ENCODE measurements at regions not wholly inside any gene's neighbourhood (a gene's known extent, or its start where the extent isn't known, plus 50 kb on each side); places are given as distances from the start of the nearest gene placed in this dataset.

- intact Hi-C loops (cut with micrococcal nuclease), result no loop called here
- peak overlapping the region in 1 of 2 donors; percentile 47 for H3K4me3 Mint-ChIP-seq
- WGBS (ENCODE audit: insufficient coverage), result 84% methylated on average over 8 of the region's 9 CpGs
These were observed 151.6 kb upstream of the ZNF644 start for GRCh38 chr1:91173346-91173890.

GRCh38 chr1:91172541-91172940 lies 150.7 kb upstream of the ZNF644 start:
- intact Hi-C loops (cut with micrococcal nuclease), result no loop called here
- no peaks in the 10 kb centered on the region for H3K36me3 Mint-ChIP-seq
- WGBS (ENCODE audit: insufficient coverage), result no CpG with 5 or more reads among the region's 2 CpGs

More at GRCh38 chr1:91173346-91173890, 151.6 kb upstream of the ZNF644 start:
- Histone ChIP-seq H3K4me1 (ENCODE audit: control insufficient read depth in 1 of 2, insufficient read depth in 2 of 2, low read length in 2 of 2) (peaks cover 6 to 7% of the 10 kb centered on the region in 2 donors), H3K4me2 (replicated peaks; ENCODE audit: extremely low read depth, low read length, poor library complexity, severe bottlenecking) (no peak overlapping the region), H3K4me3 (replicated peaks in 1 of 3; ENCODE audit: low read depth in 2 of 3, low read length in 3 of 3) (no peak overlapping the region), H4K20me1 (ENCODE audit: insufficient read depth, low read length) (no peaks in the 10 kb centered on the region), H3K79me2 (ENCODE audit: insufficient read depth, low read length) (no peaks in the 10 kb centered on the region), H3K27ac (ENCODE audit: low read depth in 1 of 2, low read length in 2 of 2) (no peak overlapping the region), H3K27me3 (ENCODE audit: control insufficient read depth in 2 of 2, insufficient read depth in 2 of 2, low read length in 2 of 2) (peaks cover 46 to 71% of the 10 kb centered on the region in 2 donors), H3K36me3 (replicated peaks in 1 of 2; ENCODE audit: control insufficient read depth in 1 of 2, insufficient read depth in 2 of 2, low read length in 2 of 2) (no peaks in the 10 kb centered on the region), H3K9ac (ENCODE audit: insufficient read depth, low read length, poor library complexity, severe bottlenecking) (no peak overlapping the region), H3K9me3 (replicated peaks in 1 of 2; ENCODE audit: control insufficient read depth in 1 of 2, insufficient read depth in 1 of 2, low read length in 2 of 2) (no peaks in the 10 kb centered on the region), H2AFZ (ENCODE audit: insufficient read depth, low read depth, low read length, poor library complexity, severe bottlenecking) (no peak overlapping the region)
- no peak for TF ChIP-seq CTCF (IDR thresholded peaks at IDR 0.05)
- Mint-ChIP-seq H3K9me3 (no peaks in the 10 kb centered on the region), H3K27ac (no peak overlapping the region), H3K27me3 (ENCODE audit: low read depth in 3 of 3) (peaks cover 29 to 61% (median 39%) of the 10 kb centered on the region in 3 donors), H3K36me3 (no peaks in the 10 kb centered on the region), H3K4me1 (peaks cover 11% of the 10 kb centered on the region)
- DNase-seq, result no peak

More at GRCh38 chr1:91172541-91172940, 150.7 kb upstream of the ZNF644 start:
- Mint-ChIP-seq H3K4me1 (peaks cover 11% of the 10 kb centered on the region), H3K27me3 (ENCODE audit: low read depth in 3 of 3) (peaks cover 28 to 60% (median 34%) of the 10 kb centered on the region in 3 donors), H3K27ac (no peak overlapping the region), H3K4me3 (no peak overlapping the region), H3K9me3 (no peaks in the 10 kb centered on the region)
- peaks cover 6 to 7% of the 10 kb centered on the region in 2 donors for H3K4me1 ChIP-seq (ENCODE audit: control insufficient read depth in 1 of 2, insufficient read depth in 2 of 2, low read length in 2 of 2)
- no peaks in the 10 kb centered on the region for H4K20me1 ChIP-seq (ENCODE audit: insufficient read depth, low read length)
- no peak overlapping the region for H3K27ac ChIP-seq (ENCODE audit: low read depth in 1 of 2, low read length in 2 of 2)
- no peak for TF ChIP-seq CTCF (IDR thresholded peaks at IDR 0.05)
- no peak overlapping the region for H3K4me2 ChIP-seq (replicated peaks; ENCODE audit: extremely low read depth, low read length, poor library complexity, severe bottlenecking)
- H3K79me2 ChIP-seq (ENCODE audit: insufficient read depth, low read length), result no peaks in the 10 kb centered on the region
- DNase-seq, result no peak
- no peak overlapping the region for H3K9ac ChIP-seq (ENCODE audit: insufficient read depth, low read length, poor library complexity, severe bottlenecking)
- H3K27me3 ChIP-seq (ENCODE audit: control insufficient read depth in 2 of 2, insufficient read depth in 2 of 2, low read length in 2 of 2), result peaks cover 46 to 68% of the 10 kb centered on the region in 2 donors
- H3K36me3 ChIP-seq (replicated peaks in 1 of 2; ENCODE audit: control insufficient read depth in 1 of 2, insufficient read depth in 2 of 2, low read length in 2 of 2), result no peaks in the 10 kb centered on the region
- no peak overlapping the region for H3K4me3 ChIP-seq (replicated peaks in 1 of 3; ENCODE audit: low read depth in 2 of 3, low read length in 3 of 3)
- no peaks in the 10 kb centered on the region for H3K9me3 ChIP-seq (replicated peaks in 1 of 2; ENCODE audit: control insufficient read depth in 1 of 2, insufficient read depth in 1 of 2, low read length in 2 of 2)
- H2AFZ ChIP-seq (ENCODE audit: insufficient read depth, low read depth, low read length, poor library complexity, severe bottlenecking), result no peak overlapping the region
